ENCODE measurements at regions not wholly inside any gene's neighbourhood (a gene's known extent, or its start where the extent isn't known, plus 50 kb on each side); places are given as distances from the start of the nearest gene placed in this dataset.

DNA sequence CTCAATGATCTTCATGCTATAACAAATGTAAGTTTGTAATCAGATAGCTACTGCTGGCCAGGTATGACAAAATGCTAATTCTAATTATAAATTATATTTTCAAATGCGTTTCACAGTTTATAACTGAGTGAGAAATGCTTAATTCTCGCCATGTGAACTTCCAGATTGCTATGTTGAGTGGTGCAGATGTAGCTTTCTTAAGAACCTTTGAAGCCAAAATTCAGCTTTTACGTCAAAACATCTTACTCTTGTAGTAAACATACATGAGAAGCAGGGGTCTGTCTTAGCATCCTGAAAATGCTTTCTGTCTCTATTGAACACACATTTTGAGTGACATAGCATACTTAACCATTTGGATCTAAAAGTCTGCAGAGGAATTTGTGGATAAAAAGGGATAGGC, 176.5 kb upstream of the PRICKLE1 start:
- Mint-ChIP-seq H3K36me3 (no peaks in the 10 kb centered on the region), H3K9me3 (peaks cover 0 to 6% (median 2%) of the 10 kb centered on the region in 7 donors), H3K4me1 (peaks cover 0 to 5% (median 0%) of the 10 kb centered on the region in 4 donors), H3K4me3 (no peak overlapping the region), H3K27me3 (peaks cover 3% of the 10 kb centered on the region), H3K27ac (no peak overlapping the region)
- Histone ChIP-seq H3K36me3 (ENCODE audit: control insufficient read depth, insufficient read depth, low read length) (no peaks in the 10 kb centered on the region), H3K27ac (ENCODE audit: insufficient read depth, low read length, poor library complexity, severe bottlenecking) (no peak overlapping the region), H3K4me1 (ENCODE audit: control insufficient read depth, insufficient read depth, low read length, poor library complexity, severe bottlenecking) (no peaks in the 10 kb centered on the region), H3K4me3 (ENCODE audit: low read depth, low read length) (no peak overlapping the region), H3K9me3 (ENCODE audit: control insufficient read depth in 2 of 2, low read length in 2 of 2) (no peaks in the 10 kb centered on the region), H3K27me3 (ENCODE audit: control insufficient read depth, insufficient read depth, low read length) (no peaks in the 10 kb centered on the region)
- no peak for DNase-seq
- no peak for ATAC-seq (ENCODE audit: low read depth in 2 of 2)

- DNase-seq (no peak), ATAC-seq (ENCODE audit: low read depth in 2 of 2) (no peak)
- Mint-ChIP-seq H3K4me1 (peaks cover 0 to 5% (median 0%) of the 10 kb centered on the region in 4 donors), H3K9me3 (peaks cover 0 to 2% (median 2%) of the 10 kb centered on the region in 7 donors), H3K36me3 (no peaks in the 10 kb centered on the region), H3K27me3 (no peaks in the 10 kb centered on the region), H3K4me3 (no peak overlapping the region), H3K27ac (no peak overlapping the region)
- H3K27ac ChIP-seq (ENCODE audit: insufficient read depth, low read length, poor library complexity, severe bottlenecking): no peak overlapping the region
- H3K4me3 ChIP-seq (ENCODE audit: low read depth, low read length): no peak overlapping the region
- no peaks in the 10 kb centered on the region for H3K27me3 ChIP-seq (ENCODE audit: control insufficient read depth, insufficient read depth, low read length)
- no peaks in the 10 kb centered on the region for H3K4me1 ChIP-seq (ENCODE audit: control insufficient read depth, insufficient read depth, low read length, poor library complexity, severe bottlenecking)
- H3K9me3 ChIP-seq (ENCODE audit: control insufficient read depth in 2 of 2, low read length in 2 of 2): no peaks in the 10 kb centered on the region
- H3K36me3 ChIP-seq (ENCODE audit: control insufficient read depth, insufficient read depth, low read length): no peaks in the 10 kb centered on the region
These were observed 174.1 kb upstream of the PRICKLE1 start for GRCh38 chr12:42763682-42764081.

DNA sequence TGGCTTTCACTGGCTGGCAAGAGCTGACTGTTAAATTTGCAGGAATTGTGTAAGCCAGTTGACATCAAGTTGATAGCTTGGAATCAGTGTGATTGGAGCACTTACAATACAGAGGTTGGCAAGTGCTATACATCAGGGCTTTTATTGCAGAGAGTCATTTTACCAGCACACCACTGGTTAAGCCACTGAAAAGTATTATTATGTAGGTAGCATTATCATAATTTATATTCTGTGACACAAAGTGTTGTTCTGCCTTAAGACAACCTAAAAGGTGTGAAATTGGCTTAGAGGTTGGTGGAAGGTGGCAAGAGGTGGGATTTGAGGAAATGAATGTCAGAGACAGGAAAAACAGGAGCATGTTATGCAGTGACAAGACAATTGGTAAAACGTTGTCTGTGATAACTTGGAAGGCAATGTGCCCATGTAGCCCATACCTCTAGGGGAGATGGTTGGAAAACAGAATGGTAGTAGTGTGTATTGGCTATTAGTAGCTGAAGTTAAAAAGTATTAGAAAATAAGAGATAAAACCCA, 172.9 kb upstream of the PRICKLE1 start:
- Histone ChIP-seq H3K9me3 (ENCODE audit: control insufficient read depth in 2 of 2, low read length in 2 of 2) (no peaks in the 10 kb centered on the region), H3K36me3 (ENCODE audit: control insufficient read depth, insufficient read depth, low read length) (no peaks in the 10 kb centered on the region), H3K27me3 (ENCODE audit: control insufficient read depth, insufficient read depth, low read length) (no peaks in the 10 kb centered on the region), H3K4me3 (ENCODE audit: low read depth, low read length) (no peak overlapping the region), H3K27ac (ENCODE audit: insufficient read depth, low read length, poor library complexity, severe bottlenecking) (no peak overlapping the region), H3K4me1 (ENCODE audit: control insufficient read depth, insufficient read depth, low read length, poor library complexity, severe bottlenecking) (no peaks in the 10 kb centered on the region)
- ATAC-seq (ENCODE audit: low read depth in 2 of 2) (no peak), DNase-seq (no peak)
- Mint-ChIP-seq H3K9me3 (peaks cover 0 to 2% (median 2%) of the 10 kb centered on the region in 7 donors), H3K4me1 (peaks cover 0 to 5% (median 0%) of the 10 kb centered on the region in 4 donors), H3K36me3 (no peaks in the 10 kb centered on the region), H3K4me3 (no peak overlapping the region), H3K27me3 (no peaks in the 10 kb centered on the region), H3K27ac (peak overlapping the region in 1 of 3 donors; percentile 72)

- no peaks in the 10 kb centered on the region for H3K27me3 Mint-ChIP-seq
- peak in 1 of 3 donors; percentile 2 for DNase-seq
- no peak overlapping the region for H3K4me3 ChIP-seq (ENCODE audit: low read depth, low read length)
- H3K36me3 Mint-ChIP-seq: no peaks in the 10 kb centered on the region
- H3K27me3 ChIP-seq (ENCODE audit: control insufficient read depth, insufficient read depth, low read length): no peaks in the 10 kb centered on the region
- H3K4me1 ChIP-seq (ENCODE audit: control insufficient read depth, insufficient read depth, low read length, poor library complexity, severe bottlenecking): no peaks in the 10 kb centered on the region
- no peak overlapping the region for H3K27ac Mint-ChIP-seq
- no peaks in the 10 kb centered on the region for H3K36me3 ChIP-seq (ENCODE audit: control insufficient read depth, insufficient read depth, low read length)
- H3K4me3 Mint-ChIP-seq: no peak overlapping the region
- ATAC-seq (ENCODE audit: low read depth in 2 of 2): no peak
- peaks cover 0 to 5% (median 0%) of the 10 kb centered on the region in 4 donors for H3K4me1 Mint-ChIP-seq
- peaks cover 0 to 2% (median 2%) of the 10 kb centered on the region in 7 donors for H3K9me3 Mint-ChIP-seq
- no peaks in the 10 kb centered on the region for H3K9me3 ChIP-seq (ENCODE audit: control insufficient read depth in 2 of 2, low read length in 2 of 2)
- H3K27ac ChIP-seq (ENCODE audit: insufficient read depth, low read length, poor library complexity, severe bottlenecking): no peak overlapping the region
These were observed 172.2 kb upstream of the PRICKLE1 start for GRCh38 chr12:42761601-42762350.

DNA sequence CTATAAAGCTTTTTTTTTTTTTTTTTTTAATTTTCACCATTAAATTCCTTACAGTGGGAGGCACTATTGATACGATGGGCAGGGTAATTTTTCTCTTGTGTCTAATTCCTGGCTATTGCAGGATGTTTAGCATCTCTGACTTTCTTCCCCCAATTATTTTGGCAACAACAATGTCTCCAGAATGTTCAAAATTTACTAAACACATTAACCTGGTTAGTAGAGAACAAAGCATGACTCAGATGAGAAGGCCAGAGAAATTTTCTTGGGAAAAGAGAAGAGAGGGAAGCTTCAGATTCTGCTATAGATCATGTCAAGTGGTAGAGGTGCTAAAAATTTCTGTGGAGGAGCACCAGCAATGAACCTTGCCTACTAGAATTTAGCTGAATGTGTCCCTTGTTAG, 171.5 kb upstream of the PRICKLE1 start:
- H3K9me3 Mint-ChIP-seq: peaks cover 0 to 2% (median 2%) of the 10 kb centered on the region in 7 donors
- no peak overlapping the region for H3K27ac Mint-ChIP-seq
- H3K4me1 Mint-ChIP-seq: peaks cover 0 to 5% (median 0%) of the 10 kb centered on the region in 4 donors
- ATAC-seq (ENCODE audit: low read depth in 2 of 2): no peak
- Histone ChIP-seq H3K27ac (ENCODE audit: insufficient read depth, low read length, poor library complexity, severe bottlenecking) (no peak overlapping the region), H3K36me3 (ENCODE audit: control insufficient read depth, insufficient read depth, low read length) (no peaks in the 10 kb centered on the region), H3K4me1 (ENCODE audit: control insufficient read depth, insufficient read depth, low read length, poor library complexity, severe bottlenecking) (no peaks in the 10 kb centered on the region), H3K27me3 (ENCODE audit: control insufficient read depth, insufficient read depth, low read length) (no peaks in the 10 kb centered on the region), H3K9me3 (ENCODE audit: control insufficient read depth in 2 of 2, low read length in 2 of 2) (no peaks in the 10 kb centered on the region), H3K4me3 (ENCODE audit: low read depth, low read length) (no peak overlapping the region)
- H3K4me3 Mint-ChIP-seq: no peak overlapping the region
- no peaks in the 10 kb centered on the region for H3K27me3 Mint-ChIP-seq
- no peak for DNase-seq
- no peaks in the 10 kb centered on the region for H3K36me3 Mint-ChIP-seq

DNA sequence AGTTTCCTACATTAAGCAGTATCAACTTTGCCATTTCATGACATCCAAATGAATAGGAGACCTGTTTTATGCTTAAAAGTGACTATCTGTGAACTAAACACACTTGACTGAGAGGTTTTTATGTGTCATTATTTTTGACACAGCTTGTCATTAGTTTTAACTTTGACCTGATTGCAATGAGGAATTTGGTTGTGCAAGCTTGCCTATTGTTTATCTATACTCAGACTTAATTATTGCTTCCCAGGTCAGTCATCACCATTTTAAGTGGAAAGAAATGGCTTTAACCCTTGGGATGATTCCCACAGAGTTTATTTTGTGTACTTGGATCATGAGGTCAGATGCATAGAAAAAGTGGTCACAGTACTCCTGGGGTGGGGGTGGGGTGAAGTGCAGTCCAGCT, 171.0 kb upstream of the PRICKLE1 start:
- Mint-ChIP-seq H3K27me3 (no peaks in the 10 kb centered on the region), H3K9me3 (peaks cover 0 to 2% (median 2%) of the 10 kb centered on the region in 7 donors), H3K36me3 (no peaks in the 10 kb centered on the region), H3K4me1 (peaks cover 0 to 5% (median 0%) of the 10 kb centered on the region in 4 donors), H3K27ac (no peak overlapping the region), H3K4me3 (no peak overlapping the region)
- H3K9me3 ChIP-seq (ENCODE audit: control insufficient read depth in 2 of 2, low read length in 2 of 2): no peaks in the 10 kb centered on the region
- DNase-seq (no peak), ATAC-seq (ENCODE audit: low read depth in 2 of 2) (no peak)
- no peak overlapping the region for H3K4me3 ChIP-seq (ENCODE audit: low read depth, low read length)
- no peaks in the 10 kb centered on the region for H3K4me1 ChIP-seq (ENCODE audit: control insufficient read depth, insufficient read depth, low read length, poor library complexity, severe bottlenecking)
- no peaks in the 10 kb centered on the region for H3K36me3 ChIP-seq (ENCODE audit: control insufficient read depth, insufficient read depth, low read length)
- no peaks in the 10 kb centered on the region for H3K27me3 ChIP-seq (ENCODE audit: control insufficient read depth, insufficient read depth, low read length)
- no peak overlapping the region for H3K27ac ChIP-seq (ENCODE audit: insufficient read depth, low read length, poor library complexity, severe bottlenecking)

GRCh38 chr12:42759622-42760273, 170.2 kb upstream of the PRICKLE1 start:
- Mint-ChIP-seq H3K9me3 (peaks cover 0 to 4% (median 2%) of the 10 kb centered on the region in 7 donors), H3K27ac (no peak overlapping the region), H3K4me1 (peaks cover 0 to 5% (median 0%) of the 10 kb centered on the region in 4 donors), H3K4me3 (no peak overlapping the region), H3K36me3 (no peaks in the 10 kb centered on the region), H3K27me3 (no peaks in the 10 kb centered on the region)
- no peak for ATAC-seq (ENCODE audit: low read depth in 2 of 2)
- no peaks in the 10 kb centered on the region for H3K9me3 ChIP-seq (ENCODE audit: control insufficient read depth in 2 of 2, low read length in 2 of 2)
- no peaks in the 10 kb centered on the region for H3K4me1 ChIP-seq (ENCODE audit: control insufficient read depth, insufficient read depth, low read length, poor library complexity, severe bottlenecking)
- no peak overlapping the region for H3K27ac ChIP-seq (ENCODE audit: insufficient read depth, low read length, poor library complexity, severe bottlenecking)
- H3K36me3 ChIP-seq (ENCODE audit: control insufficient read depth, insufficient read depth, low read length): no peaks in the 10 kb centered on the region
- DNase-seq: no peak
- H3K4me3 ChIP-seq (ENCODE audit: low read depth, low read length): no peak overlapping the region
- H3K27me3 ChIP-seq (ENCODE audit: control insufficient read depth, insufficient read depth, low read length): no peaks in the 10 kb centered on the region

Measured in CD4-positive, CD25-positive, alpha-beta regulatory T cell (primary cell).